Astrocyte (in vitro differentiated cells and primary cell): ENCODE measurements at regions not wholly inside any gene's neighbourhood (a gene's known extent, or its start where the extent isn't known, plus 50 kb on each side); places are given as distances from the start of the nearest gene placed in this dataset.

Source experiments
- EZH2 ChIP-seq: IDR thresholded peaks from 2 replicates; pipeline ENCODE4 v1.6.1; 2012; ENCODE audit warnings: mild to moderate bottlenecking, low read length, inconsistent platforms; ENCODE audit not compliant: insufficient read depth
- TF ChIP-seq, protein P1 (sequence below): IDR thresholded peaks from 2 replicates; pipeline ENCODE4 v1.5.1; 2011; ENCODE audit warnings: low read depth, mild to moderate bottlenecking, inconsistent platforms, low read length, moderate library complexity; ENCODE audit not compliant: insufficient read depth

DNA sequence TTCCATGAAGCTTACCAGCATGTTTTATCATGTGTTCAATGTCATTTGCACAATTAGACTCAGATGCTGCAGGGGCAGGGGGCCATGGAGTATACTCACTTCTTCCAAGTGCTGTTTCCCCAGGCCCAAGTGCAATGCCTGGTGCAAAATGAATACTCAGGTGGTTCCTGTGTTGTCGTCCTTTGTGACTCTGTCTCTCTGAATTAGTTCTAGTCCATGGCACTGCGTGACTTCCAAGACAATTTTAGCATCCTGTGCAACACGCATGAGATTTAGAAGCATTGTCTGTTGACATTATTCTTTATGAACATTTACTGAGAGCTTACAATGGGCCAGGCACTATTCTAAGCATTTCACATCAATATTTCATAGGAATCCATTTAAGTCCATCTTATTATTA lies 769.7 kb upstream of the RBFOX1 start:
- TF ChIP-seq, protein P1, sequence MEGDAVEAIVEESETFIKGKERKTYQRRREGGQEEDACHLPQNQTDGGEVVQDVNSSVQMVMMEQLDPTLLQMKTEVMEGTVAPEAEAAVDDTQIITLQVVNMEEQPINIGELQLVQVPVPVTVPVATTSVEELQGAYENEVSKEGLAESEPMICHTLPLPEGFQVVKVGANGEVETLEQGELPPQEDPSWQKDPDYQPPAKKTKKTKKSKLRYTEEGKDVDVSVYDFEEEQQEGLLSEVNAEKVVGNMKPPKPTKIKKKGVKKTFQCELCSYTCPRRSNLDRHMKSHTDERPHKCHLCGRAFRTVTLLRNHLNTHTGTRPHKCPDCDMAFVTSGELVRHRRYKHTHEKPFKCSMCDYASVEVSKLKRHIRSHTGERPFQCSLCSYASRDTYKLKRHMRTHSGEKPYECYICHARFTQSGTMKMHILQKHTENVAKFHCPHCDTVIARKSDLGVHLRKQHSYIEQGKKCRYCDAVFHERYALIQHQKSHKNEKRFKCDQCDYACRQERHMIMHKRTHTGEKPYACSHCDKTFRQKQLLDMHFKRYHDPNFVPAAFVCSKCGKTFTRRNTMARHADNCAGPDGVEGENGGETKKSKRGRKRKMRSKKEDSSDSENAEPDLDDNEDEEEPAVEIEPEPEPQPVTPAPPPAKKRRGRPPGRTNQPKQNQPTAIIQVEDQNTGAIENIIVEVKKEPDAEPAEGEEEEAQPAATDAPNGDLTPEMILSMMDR = no peak
- no peak for TF ChIP-seq EZH2
